ENCODE measurements at regions not wholly inside any gene's neighbourhood (a gene's known extent, or its start where the extent isn't known, plus 50 kb on each side); places are given as distances from the start of the nearest gene placed in this dataset.

GRCh38 chr12:43162138-43162537 is 389.9 kb downstream of the ADAMTS20 start:
- no peak overlapping the region for H3K27ac ChIP-seq (ENCODE audit: extremely low read depth, low read depth, low read length)
- CTCF ChIA-PET, result no interaction called here
- no peaks in the 10 kb centered on the region for H3K9me3 ChIP-seq (ENCODE audit: control insufficient read depth, insufficient read depth, low read depth, low read length)
- H3K36me3 ChIP-seq (ENCODE audit: control insufficient read depth in 2 of 2, insufficient read depth in 1 of 2, low read length in 2 of 2), result no peaks in the 10 kb centered on the region
- H3K4me3 ChIP-seq (ENCODE audit: low read depth, low read length), result no peak overlapping the region
- POLR2A ChIA-PET, result no interaction called here
- H3K4me1 ChIP-seq (ENCODE audit: control insufficient read depth, insufficient read depth, low read length), result peaks cover 7% of the 10 kb centered on the region
- no peak for TF ChIP-seq ZNF37A (tag by site-specific recombination; IDR thresholded peaks at IDR 0.05)
- TF ChIP-seq ZFP69B (tag by site-specific recombination; IDR thresholded peaks at IDR 0.05), result no peak
- TF ChIP-seq TRIM28 (IDR thresholded peaks at IDR 0.05; ENCODE audit: borderline replicate concordance, low read length), result no peak
- no peak for TF ChIP-seq ZNF248 (tag by site-specific recombination; IDR thresholded peaks at IDR 0.05)
- TF ChIP-seq, protein P1, sequence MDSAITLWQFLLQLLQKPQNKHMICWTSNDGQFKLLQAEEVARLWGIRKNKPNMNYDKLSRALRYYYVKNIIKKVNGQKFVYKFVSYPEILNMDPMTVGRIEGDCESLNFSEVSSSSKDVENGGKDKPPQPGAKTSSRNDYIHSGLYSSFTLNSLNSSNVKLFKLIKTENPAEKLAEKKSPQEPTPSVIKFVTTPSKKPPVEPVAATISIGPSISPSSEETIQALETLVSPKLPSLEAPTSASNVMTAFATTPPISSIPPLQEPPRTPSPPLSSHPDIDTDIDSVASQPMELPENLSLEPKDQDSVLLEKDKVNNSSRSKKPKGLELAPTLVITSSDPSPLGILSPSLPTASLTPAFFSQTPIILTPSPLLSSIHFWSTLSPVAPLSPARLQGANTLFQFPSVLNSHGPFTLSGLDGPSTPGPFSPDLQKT (IDR thresholded peaks at IDR 0.05; ENCODE audit: borderline replicate concordance, low read depth, low read length), result no peak
- TF ChIP-seq MEIS1 (CRISPR knock-in tag; IDR thresholded peaks at IDR 0.05; ENCODE audit: borderline replicate concordance), result no peak
- TF ChIP-seq, protein P2, sequence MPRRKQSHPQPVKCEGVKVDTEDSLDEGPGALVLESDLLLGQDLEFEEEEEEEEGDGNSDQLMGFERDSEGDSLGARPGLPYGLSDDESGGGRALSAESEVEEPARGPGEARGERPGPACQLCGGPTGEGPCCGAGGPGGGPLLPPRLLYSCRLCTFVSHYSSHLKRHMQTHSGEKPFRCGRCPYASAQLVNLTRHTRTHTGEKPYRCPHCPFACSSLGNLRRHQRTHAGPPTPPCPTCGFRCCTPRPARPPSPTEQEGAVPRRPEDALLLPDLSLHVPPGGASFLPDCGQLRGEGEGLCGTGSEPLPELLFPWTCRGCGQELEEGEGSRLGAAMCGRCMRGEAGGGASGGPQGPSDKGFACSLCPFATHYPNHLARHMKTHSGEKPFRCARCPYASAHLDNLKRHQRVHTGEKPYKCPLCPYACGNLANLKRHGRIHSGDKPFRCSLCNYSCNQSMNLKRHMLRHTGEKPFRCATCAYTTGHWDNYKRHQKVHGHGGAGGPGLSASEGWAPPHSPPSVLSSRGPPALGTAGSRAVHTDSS (tag by site-specific recombination; IDR thresholded peaks at IDR 0.05), result no peak
- no peak for TF ChIP-seq GLIS2 (tag by site-specific recombination; IDR thresholded peaks at IDR 0.05)

GRCh38 chr12:43159506-43159905 is 392.5 kb downstream of the ADAMTS20 start:
- TF ChIP-seq ZNF169 (tag by site-specific recombination; IDR thresholded peaks at IDR 0.05), result no peak
- TF ChIP-seq MZF1 (tag by site-specific recombination; IDR thresholded peaks at IDR 0.05; ENCODE audit: borderline replicate concordance), result no peak
- no peak for TF ChIP-seq ZSCAN30 (tag by site-specific recombination; IDR thresholded peaks at IDR 0.05)
- TF ChIP-seq ZNF24 (tag by site-specific recombination; IDR thresholded peaks at IDR 0.05), result no peak
- no peak for TF ChIP-seq HOXC10 (CRISPR knock-in tag; IDR thresholded peaks at IDR 0.05)
- no peak for TF ChIP-seq ZNF202 (tag by site-specific recombination; IDR thresholded peaks at IDR 0.05; ENCODE audit: borderline replicate concordance)
- no peak for TF ChIP-seq GLI2 (tag by site-specific recombination; IDR thresholded peaks at IDR 0.05; ENCODE audit: borderline replicate concordance, low read depth)
- no peak for TF ChIP-seq ZNF354C (tag by site-specific recombination; IDR thresholded peaks at IDR 0.05; ENCODE audit: borderline replicate concordance, low read depth)
- TF ChIP-seq ZNF146 (tag by site-specific recombination; IDR thresholded peaks at IDR 0.05), result no peak
- TF ChIP-seq ZNF48 (tag by site-specific recombination; IDR thresholded peaks at IDR 0.05), result no peak
- no peak for TF ChIP-seq SCRT1 (tag by site-specific recombination; IDR thresholded peaks at IDR 0.05; ENCODE audit: borderline replicate concordance)
- no peak for TF ChIP-seq ZNF223 (tag by site-specific recombination; IDR thresholded peaks at IDR 0.05)
- no peaks in the 10 kb centered on the region for H3K9me3 ChIP-seq (ENCODE audit: control insufficient read depth, insufficient read depth, low read depth, low read length)
- no peak overlapping the region for H3K4me3 ChIP-seq (ENCODE audit: low read depth, low read length)
- H3K36me3 ChIP-seq (ENCODE audit: control insufficient read depth in 2 of 2, insufficient read depth in 1 of 2, low read length in 2 of 2), result no peaks in the 10 kb centered on the region
- CTCF ChIA-PET, result interaction anchor here (0.5 to 1.0 kb wide), 2 partner anchors 12 to 575 kb away, joined by 3 to 4 read pairs; no protein-coding TSS in a partner anchor
- no peaks in the 10 kb centered on the region for H3K4me1 ChIP-seq (ENCODE audit: control insufficient read depth, insufficient read depth, low read length)
- H3K27ac ChIP-seq (ENCODE audit: extremely low read depth, low read depth, low read length), result no peak overlapping the region
- POLR2A ChIA-PET, result no interaction called here

GRCh38 chr12:43158126-43158525 is 393.9 kb downstream of the ADAMTS20 start:
- Histone ChIP-seq H3K9me3 (ENCODE audit: control insufficient read depth, insufficient read depth, low read depth, low read length) (no peaks in the 10 kb centered on the region), H3K4me3 (ENCODE audit: low read depth, low read length) (no peak overlapping the region), H3K27ac (ENCODE audit: extremely low read depth, low read depth, low read length) (no peak overlapping the region), H3K4me1 (ENCODE audit: control insufficient read depth, insufficient read depth, low read length) (no peaks in the 10 kb centered on the region), H3K36me3 (ENCODE audit: control insufficient read depth in 2 of 2, insufficient read depth in 1 of 2, low read length in 2 of 2) (no peaks in the 10 kb centered on the region)
- CTCF ChIA-PET, result interaction anchor here (0.5 kb wide), 1 partner anchor 701 kb away, joined by 3 read pairs; no protein-coding TSS in a partner anchor
- POLR2A ChIA-PET, result no interaction called here
- TF ChIP-seq YY2 (tag by site-specific recombination; IDR thresholded peaks at IDR 0.05) (no peak), ZXDB (tag by site-specific recombination; IDR thresholded peaks at IDR 0.05) (no peak), ZNF16 (tag by site-specific recombination; IDR thresholded peaks at IDR 0.05; ENCODE audit: low read depth) (no peak), KLF7 (tag by site-specific recombination; IDR thresholded peaks at IDR 0.05; ENCODE audit: borderline replicate concordance) (no peak), ZNF423 (tag by site-specific recombination; IDR thresholded peaks at IDR 0.05) (no peak), ZNF175 (tag by site-specific recombination; IDR thresholded peaks at IDR 0.05) (no peak), BCL11B (tag by site-specific recombination; IDR thresholded peaks at IDR 0.05; ENCODE audit: low read depth) (no peak), REPIN1 (tag by site-specific recombination; IDR thresholded peaks at IDR 0.05; ENCODE audit: low read depth) (no peak), ZNF138 (tag by site-specific recombination; IDR thresholded peaks at IDR 0.05; ENCODE audit: borderline replicate concordance) (no peak), ZBTB17 (tag by site-specific recombination; IDR thresholded peaks at IDR 0.05) (no peak), ZNF292 (tag by site-specific recombination; IDR thresholded peaks at IDR 0.05; ENCODE audit: borderline replicate concordance, low read depth) (no peak), ZNF133 (tag by site-specific recombination; IDR thresholded peaks at IDR 0.05) (no peak)
